ENCODE measurements at regions not wholly inside any gene's neighbourhood (a gene's known extent, or its start where the extent isn't known, plus 50 kb on each side); places are given as distances from the start of the nearest gene placed in this dataset.

DNA sequence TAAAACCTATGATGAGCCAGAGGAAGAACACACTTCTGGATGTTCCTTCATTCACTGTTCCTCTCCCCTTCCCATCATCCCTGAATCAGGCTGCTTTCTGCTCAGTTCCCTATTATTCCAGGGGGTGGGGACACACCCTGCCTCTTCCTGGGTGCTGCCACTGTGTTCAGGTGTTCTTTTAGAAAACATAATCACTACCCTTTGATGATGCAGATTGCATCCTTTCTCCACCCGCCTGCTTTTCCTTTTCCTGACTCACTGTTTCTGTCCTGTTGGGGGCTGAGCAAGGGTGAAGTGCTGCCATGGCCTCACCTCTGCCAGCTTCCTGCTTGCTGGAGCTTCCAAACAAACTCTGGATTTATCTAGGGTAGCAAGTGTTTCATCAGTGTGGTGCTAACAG, 331.9 kb upstream of the GRIA1 start:
- intact Hi-C loops (cut with DNase I), result no loop called here
- H3K4me1 ChIP-seq, result no peaks in the 10 kb centered on the region
- no peak overlapping the region for H3K27ac ChIP-seq
- H3K9me3 ChIP-seq, result no peaks in the 10 kb centered on the region
- no peak for DNase-seq
- TF ChIP-seq, protein P1, sequence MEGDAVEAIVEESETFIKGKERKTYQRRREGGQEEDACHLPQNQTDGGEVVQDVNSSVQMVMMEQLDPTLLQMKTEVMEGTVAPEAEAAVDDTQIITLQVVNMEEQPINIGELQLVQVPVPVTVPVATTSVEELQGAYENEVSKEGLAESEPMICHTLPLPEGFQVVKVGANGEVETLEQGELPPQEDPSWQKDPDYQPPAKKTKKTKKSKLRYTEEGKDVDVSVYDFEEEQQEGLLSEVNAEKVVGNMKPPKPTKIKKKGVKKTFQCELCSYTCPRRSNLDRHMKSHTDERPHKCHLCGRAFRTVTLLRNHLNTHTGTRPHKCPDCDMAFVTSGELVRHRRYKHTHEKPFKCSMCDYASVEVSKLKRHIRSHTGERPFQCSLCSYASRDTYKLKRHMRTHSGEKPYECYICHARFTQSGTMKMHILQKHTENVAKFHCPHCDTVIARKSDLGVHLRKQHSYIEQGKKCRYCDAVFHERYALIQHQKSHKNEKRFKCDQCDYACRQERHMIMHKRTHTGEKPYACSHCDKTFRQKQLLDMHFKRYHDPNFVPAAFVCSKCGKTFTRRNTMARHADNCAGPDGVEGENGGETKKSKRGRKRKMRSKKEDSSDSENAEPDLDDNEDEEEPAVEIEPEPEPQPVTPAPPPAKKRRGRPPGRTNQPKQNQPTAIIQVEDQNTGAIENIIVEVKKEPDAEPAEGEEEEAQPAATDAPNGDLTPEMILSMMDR (IDR thresholded peaks at IDR 0.05), result no peak
- no peaks in the 10 kb centered on the region for H3K27me3 ChIP-seq (ENCODE audit: low read depth)
- no peak for ATAC-seq
- no peaks in the 10 kb centered on the region for H3K36me3 ChIP-seq
- no peak overlapping the region for H3K4me3 ChIP-seq

DNA sequence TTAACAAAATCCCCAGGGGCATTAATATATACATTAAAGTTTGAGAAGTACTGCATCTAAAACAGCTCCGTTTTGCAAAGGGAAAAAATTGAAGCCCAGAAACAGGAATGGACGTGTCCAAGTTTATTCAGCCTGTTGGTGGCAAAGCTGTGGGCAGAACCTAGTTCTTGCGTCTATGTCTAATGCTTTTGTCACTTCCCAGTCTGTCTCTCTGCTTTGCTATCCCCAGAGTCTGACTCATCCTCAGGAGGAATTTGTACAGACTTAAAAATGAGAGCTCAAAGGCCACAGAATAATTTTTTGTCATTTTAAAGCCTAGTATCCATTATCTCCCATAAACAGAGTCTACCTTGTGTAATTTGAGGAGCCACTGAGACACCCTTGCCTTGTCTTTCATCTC, 330.9 kb upstream of the GRIA1 start:
- ATAC-seq (no peak), DNase-seq (no peak)
- no peak overlapping the region for H3K4me3 ChIP-seq
- H3K36me3 ChIP-seq, result no peaks in the 10 kb centered on the region
- no peaks in the 10 kb centered on the region for H3K4me1 ChIP-seq
- H3K27ac ChIP-seq, result no peak overlapping the region
- intact Hi-C loops (cut with DNase I), result no loop called here
- TF ChIP-seq, protein P1 (IDR thresholded peaks at IDR 0.05), result no peak
- H3K9me3 ChIP-seq, result no peaks in the 10 kb centered on the region
- H3K27me3 ChIP-seq (ENCODE audit: low read depth), result no peaks in the 10 kb centered on the region

- TF ChIP-seq, protein P1 (IDR thresholded peaks at IDR 0.05), result no peak
- intact Hi-C loops (cut with DNase I), result no loop called here
Measured at GRCh38 chr5:153168241-153168640, 322.2 kb upstream of the GRIA1 start.

DNA sequence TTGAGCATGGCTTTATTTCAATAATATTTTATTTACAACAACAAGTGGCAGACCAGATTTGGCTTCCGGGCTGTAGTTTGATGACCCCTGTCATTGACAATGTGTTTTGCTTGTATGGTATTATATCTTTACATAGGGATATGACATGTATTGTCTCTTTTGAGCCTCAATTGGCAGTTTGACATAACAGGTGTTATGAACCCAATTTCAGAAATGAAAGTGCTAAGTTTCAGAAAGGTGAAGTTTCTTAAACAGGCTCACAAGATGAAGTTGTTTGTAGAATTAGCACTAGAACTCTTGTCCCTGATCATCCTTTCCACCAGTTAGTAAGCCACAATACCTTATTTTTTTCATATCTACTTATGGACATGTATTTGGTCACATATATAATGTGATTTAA, 303.0 kb upstream of the GRIA1 start:
- no peaks in the 10 kb centered on the region for H3K27me3 ChIP-seq (ENCODE audit: low read depth)
- intact Hi-C loops (cut with DNase I), result no loop called here
- H3K36me3 ChIP-seq, result no peaks in the 10 kb centered on the region
- ATAC-seq (no peak), DNase-seq (no peak)
- H3K4me3 ChIP-seq, result no peak overlapping the region
- TF ChIP-seq, protein P1 (IDR thresholded peaks at IDR 0.05), result no peak
- no peak overlapping the region for H3K27ac ChIP-seq
- H3K9me3 ChIP-seq, result no peaks in the 10 kb centered on the region
- no peaks in the 10 kb centered on the region for H3K4me1 ChIP-seq

More at GRCh38 chr5:153168241-153168640, 322.2 kb upstream of the GRIA1 start:
- no peaks in the 10 kb centered on the region for H3K9me3 ChIP-seq
- no peaks in the 10 kb centered on the region for H3K27me3 ChIP-seq (ENCODE audit: low read depth)
- H3K4me1 ChIP-seq, result no peaks in the 10 kb centered on the region
- DNase-seq (no peak), ATAC-seq (no peak)
- no peak overlapping the region for H3K27ac ChIP-seq
- no peak overlapping the region for H3K4me3 ChIP-seq
- H3K36me3 ChIP-seq, result no peaks in the 10 kb centered on the region

- H3K27ac ChIP-seq, result no peak overlapping the region
- DNase-seq (no peak), ATAC-seq (no peak)
- TF ChIP-seq, protein P1 (IDR thresholded peaks at IDR 0.05), result no peak
- no peaks in the 10 kb centered on the region for H3K36me3 ChIP-seq
- H3K4me1 ChIP-seq, result no peaks in the 10 kb centered on the region
- intact Hi-C loops (cut with DNase I), result no loop called here
- no peak overlapping the region for H3K4me3 ChIP-seq
- H3K27me3 ChIP-seq (ENCODE audit: low read depth), result no peaks in the 10 kb centered on the region
- no peaks in the 10 kb centered on the region for H3K9me3 ChIP-seq
Measured at GRCh38 chr5:153206361-153206760, 284.1 kb upstream of the GRIA1 start.

DNA sequence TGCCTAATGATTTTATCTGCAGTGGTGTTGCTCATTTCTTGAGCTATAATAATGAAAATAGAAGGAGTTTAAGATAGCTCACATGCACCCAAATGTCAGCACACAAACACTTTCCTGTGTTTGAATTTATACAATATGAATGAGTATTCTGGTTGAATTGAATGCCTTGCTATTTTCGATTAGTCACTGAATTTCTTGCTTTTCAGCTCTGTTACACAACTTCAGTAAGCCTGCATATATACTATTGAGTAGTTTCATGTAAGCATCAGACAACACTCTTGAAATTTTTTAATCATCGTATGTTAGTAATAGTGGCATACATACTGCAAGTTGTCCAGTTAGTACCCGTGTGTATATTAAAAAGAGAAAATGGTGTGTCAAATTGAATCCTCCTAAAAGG, 281.5 kb upstream of the GRIA1 start:
- ATAC-seq (no peak), DNase-seq (no peak)
- TF ChIP-seq, protein P1 (IDR thresholded peaks at IDR 0.05), result no peak
- no peaks in the 10 kb centered on the region for H3K9me3 ChIP-seq
- H3K27ac ChIP-seq, result no peak overlapping the region
- H3K4me1 ChIP-seq, result no peaks in the 10 kb centered on the region
- no peaks in the 10 kb centered on the region for H3K36me3 ChIP-seq
- intact Hi-C loops (cut with DNase I), result no loop called here
- H3K4me3 ChIP-seq, result no peak overlapping the region
- H3K27me3 ChIP-seq (ENCODE audit: low read depth), result no peaks in the 10 kb centered on the region

Data from lower lobe of right lung (tissue), 2 donors.